Esophagus muscularis mucosa (tissue), 3 donors: ENCODE measurements at regions not wholly inside any gene's neighbourhood (a gene's known extent, or its start where the extent isn't known, plus 50 kb on each side); places are given as distances from the start of the nearest gene placed in this dataset.

Source experiments
- CTCF ChIP-seq, 3 experiments: fragments of 200-600 bp in 2 of 3; fragments of 450-650 bp in 1 of 3; sonication (generic) in 2 of 3; IDR thresholded peaks; one replicate each; pipeline ENCODE4 v1.5.1; 2017 to 2019; ENCODE audit warnings: antibody characterized with exemption in 3 of 3, mild to moderate bottlenecking in 2 of 3, moderate library complexity in 1 of 3
- POLR2A ChIP-seq: fragments of 450-650 bp; IDR thresholded peaks from one replicate; pipeline ENCODE4 v1.6.1; 2017; ENCODE audit warnings: antibody characterized with exemption, moderate library complexity, mild to moderate bottlenecking, low read depth
- POLR2AphosphoS5 ChIP-seq, 2 donors: sonication (generic); formaldehyde crosslinking; IDR thresholded peaks; one replicate each; pipeline ENCODE4 v1.6.1; 2017; ENCODE audit warnings: antibody characterized with exemption in 2 of 2

- no peak for TF ChIP-seq CTCF (IDR thresholded peaks at IDR 0.05)
- no peak for TF ChIP-seq POLR2AphosphoS5 (IDR thresholded peaks at IDR 0.05)
- TF ChIP-seq POLR2A: no peak
These were observed 338.8 kb downstream of the BCOR start for GRCh38 chrX:39758791-39759525.
